ENCODE measurements at regions not wholly inside any gene's neighbourhood (a gene's known extent, or its start where the extent isn't known, plus 50 kb on each side); places are given as distances from the start of the nearest gene placed in this dataset.

- TF ChIP-seq ZNF12 (CRISPR knock-in tag; IDR thresholded peaks at IDR 0.05) (no peak), ZNF512 (tag; IDR thresholded peaks at IDR 0.05) (no peak), SMARCA4 (IDR thresholded peaks at IDR 0.05) (no peak), ZKSCAN1 (IDR thresholded peaks at IDR 0.05; ENCODE audit: low read depth, low read length) (no peak), E2F8 (IDR thresholded peaks at IDR 0.05; ENCODE audit: low read depth, partially characterized antibody) (no peak), SUPT5H (IDR thresholded peaks at IDR 0.05) (no peak), GTF2F1 (IDR thresholded peaks at IDR 0.05; ENCODE audit: low read depth, low read length) (no peak), CTCF (IDR thresholded peaks at IDR 0.05 in 2 of 3, conservative IDR thresholded peaks at IDR 0.05 in 1 of 3; ENCODE audit: insufficient read depth in 2 of 3, low read depth in 1 of 3, low read length in 3 of 3) (no peak)
Observed at GRCh38 chr3:67083277-67083676, 85.2 kb downstream of the KBTBD8 start.
